OCI-LY1 (cell line): ENCODE measurements at regions not wholly inside any gene's neighbourhood (a gene's known extent, or its start where the extent isn't known, plus 50 kb on each side); places are given as distances from the start of the nearest gene placed in this dataset.

Experiments used
- H2AFZ ChIP-seq: fragments of 200-600 bp; sonication (generic), shearing (Covaris generic); 2 replicates; pipeline ENCODE4 v1.6.0; 2014; ENCODE audit warnings: antibody characterized with exemption, mild to moderate bottlenecking, low read length
- H3F3A ChIP-seq: fragments of 200-600 bp; sonication (generic), shearing (Covaris generic); 2 replicates; pipeline ENCODE4 v1.6.0; 2014; ENCODE audit warnings: mild to moderate bottlenecking, antibody characterized with exemption, low read length, moderate library complexity; ENCODE audit not compliant: insufficient read depth
- H3K27ac ChIP-seq: fragments of 200-600 bp; sonication (generic); 2 replicates; pipeline ENCODE4 v1.5.1; 2014; ENCODE audit warnings: low read length, mixed run types, mild to moderate bottlenecking, low read depth; ENCODE audit not compliant: poor library complexity, severe bottlenecking
- H3K27me3 ChIP-seq: fragments of 200-600 bp; sonication (generic); 2 replicates; pipeline ENCODE4 v1.6.0; 2014; ENCODE audit warnings: antibody characterized with exemption, mild to moderate bottlenecking, low read length, moderate library complexity; ENCODE audit not compliant: insufficient read depth
- H3K36me3 ChIP-seq: fragments of 200-600 bp; sonication (generic); 2 replicates; pipeline ENCODE4 v1.6.1; 2014; ENCODE audit warnings: mild to moderate bottlenecking, antibody characterized with exemption, low read length, moderate library complexity, mixed read lengths; ENCODE audit not compliant: insufficient read depth
- H3K4me1 ChIP-seq: fragments of 200-600 bp; sonication (generic); 2 replicates; pipeline ENCODE4 v1.5.1; 2014; ENCODE audit warnings: mild to moderate bottlenecking, low read length, moderate library complexity; ENCODE audit not compliant: insufficient read depth, severe bottlenecking
- H3K4me2 ChIP-seq: fragments of 200-600 bp; sonication (generic), shearing (Covaris generic); 2 replicates; pipeline ENCODE4 v1.6.1; 2014; ENCODE audit warnings: low read length
- H3K4me3 ChIP-seq: fragments of 200-600 bp; sonication (generic); 2 replicates; pipeline ENCODE4 v1.5.1; 2014; ENCODE audit warnings: low read length, low read depth, mild to moderate bottlenecking, mixed read lengths; ENCODE audit not compliant: poor library complexity, severe bottlenecking
- H3K79me2 ChIP-seq: fragments of 200-600 bp; shearing (Covaris generic); 2 replicates; pipeline ENCODE4 v1.6.1; 2016; ENCODE audit warnings: mixed run types, low read length, mixed read lengths; ENCODE audit not compliant: insufficient read depth
- H3K9ac ChIP-seq: fragments of 200-600 bp; sonication (generic), shearing (Covaris generic); 2 replicates; pipeline ENCODE4 v1.6.1; 2014; ENCODE audit warnings: mild to moderate bottlenecking, low read length, mixed read lengths
- H3K9me2 ChIP-seq: fragments of 200-600 bp; sonication (generic), shearing (Covaris generic); 2 replicates; pipeline ENCODE4 v1.6.1; 2014; ENCODE audit warnings: low read depth, mild to moderate bottlenecking, low read length, mixed read lengths
- H3K9me3 ChIP-seq: fragments of 200-600 bp; shearing (Covaris generic); 2 replicates; pipeline ENCODE4 v1.6.1; 2014; ENCODE audit warnings: low read length, mixed read lengths
- H4K20me1 ChIP-seq: fragments of 200-600 bp; sonication (generic), shearing (Covaris generic); 2 replicates; pipeline ENCODE4 v1.6.0; 2016; ENCODE audit warnings: mild to moderate bottlenecking, low read length; ENCODE audit not compliant: insufficient read depth
- EZH2 ChIP-seq: fragments of 200-600 bp; sonication (generic), shearing (Covaris generic); IDR thresholded peaks from 2 replicates; pipeline ENCODE4 v1.8.0; 2017; ENCODE audit warnings: borderline replicate concordance, mixed run types, mild to moderate bottlenecking, antibody characterized with exemption, low read length, moderate library complexity, mixed read lengths
- TF ChIP-seq, protein P1 (sequence below): fragments of 200-600 bp; sonication (generic), shearing (Covaris generic); IDR thresholded peaks from 2 replicates; pipeline ENCODE4 v1.5.1; 2017; ENCODE audit warnings: mild to moderate bottlenecking, antibody characterized with exemption, low read length, moderate library complexity, mixed read lengths

DNA sequence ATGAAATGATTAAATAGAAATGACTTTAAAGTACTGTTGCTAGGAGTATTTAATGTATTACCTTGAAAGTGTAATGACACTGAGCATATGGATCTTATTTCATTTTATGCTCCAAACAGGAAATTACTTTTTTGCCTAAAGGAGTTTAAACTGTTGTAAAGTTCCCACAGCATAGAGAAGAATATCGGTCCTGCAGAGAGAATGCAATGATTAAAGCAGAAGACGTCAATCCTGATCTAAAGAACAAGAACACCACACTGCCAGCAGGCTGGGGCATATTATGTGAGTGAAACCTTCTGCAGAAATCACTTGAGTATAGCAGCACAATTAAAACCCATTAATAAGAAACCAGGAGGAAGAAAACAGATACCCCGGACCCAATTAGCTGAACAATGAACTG lies 72.8 kb upstream of the CAMK2D start:
- H3K4me3 ChIP-seq: no peak overlapping the region
- no peaks in the 10 kb centered on the region for H3K9me3 ChIP-seq
- no peak overlapping the region for H3K27ac ChIP-seq
- no peaks in the 10 kb centered on the region for H4K20me1 ChIP-seq
- H3K4me1 ChIP-seq: peaks cover 18% of the 10 kb centered on the region
- no peaks in the 10 kb centered on the region for H3K9me2 ChIP-seq
- H3K79me2 ChIP-seq: no peaks in the 10 kb centered on the region
- H3K36me3 ChIP-seq: no peaks in the 10 kb centered on the region
- no peaks in the 10 kb centered on the region for H3K27me3 ChIP-seq
- no peak overlapping the region for H3K4me2 ChIP-seq
- H3F3A ChIP-seq: no peaks in the 10 kb centered on the region
- TF ChIP-seq EZH2: no peak
- TF ChIP-seq, protein P1, sequence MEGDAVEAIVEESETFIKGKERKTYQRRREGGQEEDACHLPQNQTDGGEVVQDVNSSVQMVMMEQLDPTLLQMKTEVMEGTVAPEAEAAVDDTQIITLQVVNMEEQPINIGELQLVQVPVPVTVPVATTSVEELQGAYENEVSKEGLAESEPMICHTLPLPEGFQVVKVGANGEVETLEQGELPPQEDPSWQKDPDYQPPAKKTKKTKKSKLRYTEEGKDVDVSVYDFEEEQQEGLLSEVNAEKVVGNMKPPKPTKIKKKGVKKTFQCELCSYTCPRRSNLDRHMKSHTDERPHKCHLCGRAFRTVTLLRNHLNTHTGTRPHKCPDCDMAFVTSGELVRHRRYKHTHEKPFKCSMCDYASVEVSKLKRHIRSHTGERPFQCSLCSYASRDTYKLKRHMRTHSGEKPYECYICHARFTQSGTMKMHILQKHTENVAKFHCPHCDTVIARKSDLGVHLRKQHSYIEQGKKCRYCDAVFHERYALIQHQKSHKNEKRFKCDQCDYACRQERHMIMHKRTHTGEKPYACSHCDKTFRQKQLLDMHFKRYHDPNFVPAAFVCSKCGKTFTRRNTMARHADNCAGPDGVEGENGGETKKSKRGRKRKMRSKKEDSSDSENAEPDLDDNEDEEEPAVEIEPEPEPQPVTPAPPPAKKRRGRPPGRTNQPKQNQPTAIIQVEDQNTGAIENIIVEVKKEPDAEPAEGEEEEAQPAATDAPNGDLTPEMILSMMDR: no peak
- H2AFZ ChIP-seq: no peak overlapping the region
- H3K9ac ChIP-seq: no peak overlapping the region

DNA sequence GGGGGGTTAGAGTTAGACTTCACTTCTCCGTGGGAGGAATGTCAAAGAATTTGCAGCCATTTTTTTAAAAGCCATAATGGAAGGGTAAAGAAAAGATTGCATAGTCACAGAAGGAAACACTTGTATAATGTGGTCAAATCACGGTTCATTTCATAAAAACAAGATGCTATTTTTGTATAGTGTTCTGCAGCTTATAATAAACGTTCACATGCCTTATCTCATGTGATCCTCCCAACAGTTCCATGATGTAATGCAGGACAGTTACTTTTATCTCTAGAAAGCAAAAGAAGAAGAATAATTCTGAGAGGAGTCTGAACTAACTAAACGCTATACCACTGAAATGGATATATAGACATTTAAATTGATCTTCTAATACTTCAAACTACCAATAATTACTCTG lies 71.3 kb upstream of the CAMK2D start:
- Histone ChIP-seq H3K4me2 (no peak overlapping the region), H3K9me3 (no peaks in the 10 kb centered on the region), H3K79me2 (no peaks in the 10 kb centered on the region), H2AFZ (no peak overlapping the region), H3K27ac (no peak overlapping the region), H3K4me3 (no peak overlapping the region), H3K4me1 (peaks cover 12% of the 10 kb centered on the region), H3K36me3 (no peaks in the 10 kb centered on the region), H3K9me2 (no peaks in the 10 kb centered on the region), H4K20me1 (no peaks in the 10 kb centered on the region), H3K27me3 (no peaks in the 10 kb centered on the region), H3F3A (no peaks in the 10 kb centered on the region), H3K9ac (no peak overlapping the region)
- TF ChIP-seq, protein P1: no peak
- TF ChIP-seq EZH2: no peak

DNA sequence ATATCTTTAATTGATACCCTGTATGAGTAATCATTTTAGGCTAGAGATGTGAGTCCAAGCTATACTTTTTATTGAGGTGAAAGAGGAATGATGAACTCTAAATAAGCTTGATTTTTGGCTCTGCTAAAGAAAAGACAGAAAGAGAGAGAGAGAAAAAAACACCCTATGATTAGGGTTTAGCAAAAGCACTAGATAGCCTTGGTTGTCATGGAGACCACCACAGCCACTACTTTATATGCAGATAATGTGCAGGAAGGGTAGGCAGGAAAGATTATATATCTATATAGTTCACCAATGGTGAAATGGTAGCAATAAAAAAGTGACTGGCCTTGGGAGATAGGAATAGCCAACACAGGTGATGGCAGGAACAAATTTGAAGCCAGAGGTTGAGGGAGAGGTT lies 69.9 kb upstream of the CAMK2D start:
- no peaks in the 10 kb centered on the region for H3F3A ChIP-seq
- no peak overlapping the region for H3K27ac ChIP-seq
- no peaks in the 10 kb centered on the region for H3K36me3 ChIP-seq
- H2AFZ ChIP-seq: no peak overlapping the region
- TF ChIP-seq, protein P1: no peak
- TF ChIP-seq EZH2: no peak
- no peaks in the 10 kb centered on the region for H3K9me3 ChIP-seq
- no peaks in the 10 kb centered on the region for H3K4me1 ChIP-seq
- no peaks in the 10 kb centered on the region for H4K20me1 ChIP-seq
- H3K79me2 ChIP-seq: no peaks in the 10 kb centered on the region
- no peak overlapping the region for H3K9ac ChIP-seq
- no peak overlapping the region for H3K4me2 ChIP-seq
- no peaks in the 10 kb centered on the region for H3K9me2 ChIP-seq
- H3K27me3 ChIP-seq: no peaks in the 10 kb centered on the region
- H3K4me3 ChIP-seq: no peak overlapping the region
